H9 (cell line): ENCODE measurements at regions not wholly inside any gene's neighbourhood (a gene's known extent, or its start where the extent isn't known, plus 50 kb on each side); places are given as distances from the start of the nearest gene placed in this dataset.

Source experiments
- DNase-seq: peaks from one replicate; pipeline ENCODE4 v3.0.0-alpha.2; 2017
- H2AFZ ChIP-seq: one replicate; pipeline ENCODE4 v1.6.1; 2013; ENCODE audit warnings: mild to moderate bottlenecking, low read length, control low read depth, moderate library complexity
- H2AK5ac ChIP-seq: 2 replicates; pipeline ENCODE4 v1.6.1; 2013; ENCODE audit warnings: low read length, control low read depth, mixed read lengths; ENCODE audit not compliant: insufficient read length
- H2BK120ac ChIP-seq: one replicate; pipeline ENCODE4 v1.6.1; 2013; ENCODE audit warnings: low read depth, mild to moderate bottlenecking, low read length, control low read depth, inconsistent platforms; ENCODE audit not compliant: poor library complexity, severe bottlenecking
- H2BK12ac ChIP-seq: 2 replicates; pipeline ENCODE4 v1.6.1; 2013; ENCODE audit warnings: low read length, control low read depth, mixed read lengths, low read depth; ENCODE audit not compliant: insufficient read length
- H2BK15ac ChIP-seq: 2 replicates; pipeline ENCODE4 v1.6.1; 2013; ENCODE audit warnings: low read depth, low read length, control low read depth
- H2BK20ac ChIP-seq: one replicate; pipeline ENCODE4 v1.6.1; 2013; ENCODE audit warnings: low read depth, mild to moderate bottlenecking, low read length, control low read depth, inconsistent platforms; ENCODE audit not compliant: poor library complexity, severe bottlenecking
- H2BK5ac ChIP-seq: 2 replicates; pipeline ENCODE4 v1.6.1; 2013; ENCODE audit warnings: low read length, control low read depth, mixed read lengths; ENCODE audit not compliant: insufficient read length
- H3K14ac ChIP-seq: 2 replicates; pipeline ENCODE4 v1.6.1; 2013; ENCODE audit warnings: low read length, control low read depth; ENCODE audit not compliant: insufficient read depth
- H3K18ac ChIP-seq: 2 replicates; pipeline ENCODE4 v1.6.1; 2013; ENCODE audit warnings: low read depth, mild to moderate bottlenecking, mixed read lengths, low read length, control low read depth; ENCODE audit not compliant: insufficient read length
- H3K23ac ChIP-seq: 2 replicates; pipeline ENCODE4 v1.6.1; 2013; ENCODE audit warnings: low read length, control low read depth, mixed read lengths, low read depth; ENCODE audit not compliant: insufficient read length
- H3K23me2 ChIP-seq: 2 replicates; pipeline ENCODE4 v1.6.1; 2013; ENCODE audit warnings: low read depth, mild to moderate bottlenecking, mixed read lengths, low read length, control low read depth; ENCODE audit not compliant: insufficient read length, poor library complexity, severe bottlenecking
- H3K27ac ChIP-seq: 2 replicates; pipeline ENCODE4 v1.5.1; 2013; ENCODE audit warnings: low read length, control low read depth, mixed read lengths, low read depth; ENCODE audit not compliant: insufficient read length
- H3K27me3 ChIP-seq: 2 replicates; pipeline ENCODE4 v1.6.1; 2013; ENCODE audit warnings: low read length, control low read depth, inconsistent platforms; ENCODE audit not compliant: insufficient read depth
- H3K4ac ChIP-seq: 2 replicates; pipeline ENCODE4 v1.6.1; 2013; ENCODE audit warnings: low read depth, mild to moderate bottlenecking, control low read depth, inconsistent platforms, low read length, moderate library complexity
- H3K4me1 ChIP-seq: 2 replicates; pipeline ENCODE4 v1.6.1; 2013; ENCODE audit warnings: low read length, control low read depth, inconsistent platforms; ENCODE audit not compliant: insufficient read depth
- H3K4me2 ChIP-seq: 2 replicates; pipeline ENCODE4 v1.6.1; 2013; ENCODE audit warnings: low read length, control low read depth, mixed read lengths; ENCODE audit not compliant: insufficient read length, insufficient read depth
- H3K56ac ChIP-seq: 2 replicates; pipeline ENCODE4 v1.6.1; 2013; ENCODE audit warnings: low read depth, mild to moderate bottlenecking, mixed read lengths, low read length, control low read depth; ENCODE audit not compliant: insufficient read length
- H3K79me1 ChIP-seq: 2 replicates; pipeline ENCODE4 v1.6.1; 2013; ENCODE audit warnings: low read depth, mild to moderate bottlenecking, moderate library complexity, low read length, control low read depth, inconsistent platforms; ENCODE audit not compliant: insufficient read depth, poor library complexity, severe bottlenecking
- H3K79me2 ChIP-seq: 2 replicates; pipeline ENCODE4 v1.6.1; 2013; ENCODE audit warnings: low read length, control low read depth, inconsistent platforms; ENCODE audit not compliant: insufficient read depth
- H3K9ac ChIP-seq: 2 replicates; pipeline ENCODE4 v1.6.1; 2013; ENCODE audit warnings: low read length, control low read depth, mixed read lengths; ENCODE audit not compliant: insufficient read length; ENCODE audit errors: extremely low read depth
- H3K9me3 ChIP-seq: one replicate; pipeline ENCODE4 v1.6.1; 2013; ENCODE audit warnings: low read depth, low read length, inconsistent platforms; ENCODE audit not compliant: control insufficient read depth
- H3T11ph ChIP-seq: one replicate; pipeline ENCODE4 v1.6.1; 2013; ENCODE audit warnings: mild to moderate bottlenecking, low read length, control low read depth, inconsistent platforms
- H4K20me1 ChIP-seq: one replicate; pipeline ENCODE4 v1.6.1; 2013; ENCODE audit not compliant: control insufficient read depth, insufficient read length, insufficient read depth
- H4K5ac ChIP-seq: 2 replicates; pipeline ENCODE4 v1.6.1; 2013; ENCODE audit warnings: low read depth, mild to moderate bottlenecking, mixed read lengths, low read length, control low read depth; ENCODE audit not compliant: insufficient read length
- H4K8ac ChIP-seq: replicated peaks from 2 replicates; pipeline ENCODE4 v1.6.1; 2013; ENCODE audit warnings: low read length, control low read depth, mixed read lengths, low read depth; ENCODE audit not compliant: insufficient read length
- H4K91ac ChIP-seq: 2 replicates; pipeline ENCODE4 v1.6.1; 2013; ENCODE audit warnings: low read depth, mild to moderate bottlenecking, moderate library complexity, mixed read lengths, low read length, control low read depth; ENCODE audit not compliant: insufficient read length
- H3K27ac Mint-ChIP-seq, 3 experiments: 2 replicates in 2 of 3; 3 replicates in 1 of 3; pipeline ENCODE4 v1.8.0; 2020 to 2021; ENCODE audit warnings: mixed read lengths in 3 of 3, mild to moderate bottlenecking in 1 of 3, moderate library complexity in 1 of 3
- H3K27me3 Mint-ChIP-seq: 2 replicates; pipeline ENCODE4 v1.8.0; 2021; ENCODE audit warnings: low read depth, mild to moderate bottlenecking, moderate library complexity, mixed read lengths
- H3K36me3 Mint-ChIP-seq, 3 experiments: 2 replicates in 2 of 3; 3 replicates in 1 of 3; pipeline ENCODE4 v1.8.0; 2020 to 2021; ENCODE audit warnings: low read depth in 3 of 3, mixed read lengths in 3 of 3; ENCODE audit not compliant: insufficient read depth in 1 of 3
- H3K4me1 Mint-ChIP-seq, 2 experiments: 2 replicates each; pipeline ENCODE4 v1.8.0; 2020; ENCODE audit warnings: mixed read lengths in 2 of 2
- H3K4me3 Mint-ChIP-seq, 2 experiments: 2 replicates in 1 of 2; 3 replicates in 1 of 2; pipeline ENCODE4 v1.8.0; 2020 to 2021; ENCODE audit warnings: mild to moderate bottlenecking in 2 of 2, mixed read lengths in 2 of 2, moderate library complexity in 1 of 2
- H3K9me3 Mint-ChIP-seq, 2 experiments: 2 replicates in 1 of 2; 3 replicates in 1 of 2; pipeline ENCODE4 v1.8.0; 2020; ENCODE audit warnings: mild to moderate bottlenecking in 2 of 2, mixed read lengths in 2 of 2, moderate library complexity in 1 of 2
- WGBS: extraction: QIAGEN DNeasy Blood & Tissue Kit; methylation state at CpG from one replicate; pipeline ENCODE4 v1.1.7; 2013; ENCODE audit warnings: missing lambda C conversion rate, low lambda C conversion rate, mixed read lengths; ENCODE audit not compliant: insufficient read length; ENCODE audit errors: extremely low coverage; 5-methylcytosine and 5-hydroxymethylcytosine counted together
- TF ChIP-seq, protein P1 (sequence below): fragments of 200-600 bp; sonication (generic); conservative IDR thresholded peaks from 3 replicates; pipeline ENCODE4 v1.8.0; 2021; ENCODE audit warnings: antibody characterized with exemption, mild to moderate bottlenecking

DNA sequence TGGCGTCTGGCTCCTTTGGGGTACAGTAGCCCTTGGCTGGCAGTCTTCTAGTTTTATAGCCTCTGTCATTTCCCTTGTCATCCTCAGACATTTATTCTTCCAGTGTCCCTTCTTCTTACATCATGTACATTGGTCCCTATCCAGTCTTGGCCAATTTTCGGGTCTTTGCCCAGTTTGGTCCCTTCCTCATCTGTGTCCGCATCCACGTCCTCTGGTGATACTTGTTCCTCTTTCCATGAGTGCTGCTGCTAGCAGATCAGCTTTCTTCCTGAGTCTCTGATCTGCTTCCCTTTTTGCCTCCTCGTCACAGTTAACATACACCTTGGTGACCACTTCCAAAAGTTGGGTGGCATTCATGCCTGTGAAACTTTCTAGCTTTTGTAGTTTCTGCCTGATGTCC is 86.2 kb upstream of the GPR6 start:
- Histone ChIP-seq H3K27me3 (no peaks in the 10 kb centered on the region; the same call in none of the 2 replicates), H3K27ac (no peak overlapping the region), H2BK15ac (no peak overlapping the region), H3K56ac (no peak overlapping the region), H3K14ac (no peak overlapping the region), H2BK20ac (no peak overlapping the region), H3T11ph (no peak overlapping the region), H3K4me2 (no peak overlapping the region), H3K9me3 (peaks cover 18% of the 10 kb centered on the region), H4K91ac (no peak overlapping the region), H3K9ac (no peak overlapping the region), H4K20me1 (no peaks in the 10 kb centered on the region), H2AK5ac (no peak overlapping the region), H3K4ac (no peak overlapping the region), H4K8ac (no peak overlapping the region), H2BK5ac (no peak overlapping the region), H3K79me1 (no peaks in the 10 kb centered on the region), H3K79me2 (no peaks in the 10 kb centered on the region), H3K4me1 (0 out of 2 replicates have a peak, but pooled peaks cover 4% of the 10 kb centered on the region), H3K23ac (no peak overlapping the region), H2BK12ac (no peak overlapping the region), H3K23me2 (no peaks in the 10 kb centered on the region), H2BK120ac (no peak overlapping the region), H3K18ac (no peak overlapping the region), H4K5ac (no peak overlapping the region), H2AFZ (no peak overlapping the region)
- peak overlapping the region; percentile 85 to 97 (median 97); a peak in 5 of 7 replicates for H3K27ac Mint-ChIP-seq
- TF ChIP-seq, protein P1, sequence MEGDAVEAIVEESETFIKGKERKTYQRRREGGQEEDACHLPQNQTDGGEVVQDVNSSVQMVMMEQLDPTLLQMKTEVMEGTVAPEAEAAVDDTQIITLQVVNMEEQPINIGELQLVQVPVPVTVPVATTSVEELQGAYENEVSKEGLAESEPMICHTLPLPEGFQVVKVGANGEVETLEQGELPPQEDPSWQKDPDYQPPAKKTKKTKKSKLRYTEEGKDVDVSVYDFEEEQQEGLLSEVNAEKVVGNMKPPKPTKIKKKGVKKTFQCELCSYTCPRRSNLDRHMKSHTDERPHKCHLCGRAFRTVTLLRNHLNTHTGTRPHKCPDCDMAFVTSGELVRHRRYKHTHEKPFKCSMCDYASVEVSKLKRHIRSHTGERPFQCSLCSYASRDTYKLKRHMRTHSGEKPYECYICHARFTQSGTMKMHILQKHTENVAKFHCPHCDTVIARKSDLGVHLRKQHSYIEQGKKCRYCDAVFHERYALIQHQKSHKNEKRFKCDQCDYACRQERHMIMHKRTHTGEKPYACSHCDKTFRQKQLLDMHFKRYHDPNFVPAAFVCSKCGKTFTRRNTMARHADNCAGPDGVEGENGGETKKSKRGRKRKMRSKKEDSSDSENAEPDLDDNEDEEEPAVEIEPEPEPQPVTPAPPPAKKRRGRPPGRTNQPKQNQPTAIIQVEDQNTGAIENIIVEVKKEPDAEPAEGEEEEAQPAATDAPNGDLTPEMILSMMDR, result no peak
- H3K27me3 Mint-ChIP-seq, result peaks cover 5% of the 10 kb centered on the region
- peaks cover 28 to 30% of the 10 kb centered on the region in 2 experiments for H3K9me3 Mint-ChIP-seq
- H3K36me3 Mint-ChIP-seq, result peaks cover 23 to 36% (median 25%) of the 10 kb centered on the region in 3 experiments
- no peak for DNase-seq
- WGBS, result no CpG with 5 or more reads among the region's 5 CpGs
- peaks cover 42% of the 10 kb centered on the region in 2 experiments for H3K4me1 Mint-ChIP-seq
- no peak overlapping the region for H3K4me3 Mint-ChIP-seq
